Pancreas (tissue), 10 donors: ENCODE measurements at regions not wholly inside any gene's neighbourhood (a gene's known extent, or its start where the extent isn't known, plus 50 kb on each side); places are given as distances from the start of the nearest gene placed in this dataset.
"Not testable (repeated sequence)": the region's sequence is repeated elsewhere in the genome, so short reads cannot be mapped to it uniquely, and the experiment has no call there.

Source experiments
- ATAC-seq, 4 donors: fragments of 200-7000 bp; cut with Tn5 transposase; one replicate each; pipeline versions ENCODE4 v1.8.0 to v1.9.1; 2020; ENCODE audit warnings: mild to moderate bottlenecking in 4 of 4, moderate library complexity in 4 of 4
- DNase-seq, 6 donors: peaks; one replicate each; pipeline ENCODE4 v3.0.0-alpha.2; 2020
- FAIRE-seq: peaks from 2 replicates; lab custom pipeline; 2012; peaks lifted over from hg19 to GRCh38; lab: Jason Lieb, UNC
- H3K27ac ChIP-seq, 4 donors: fragments of 200-600 bp; sonication (generic); 1 replicate in 3 of 4; 2 replicates in 1 of 4; pipeline versions ENCODE4 v1.5.0 to v1.8.0; 2020
- H3K27me3 ChIP-seq, 4 donors: fragments of 200-600 bp; one replicate each; pipeline ENCODE4 v1.8.0; 2021
- H3K36me3 ChIP-seq, 3 donors: fragments of 200-600 bp; sonication (generic) in 1 of 3; one replicate each; pipeline versions ENCODE4 v1.5.0 to v1.8.0; 2020 to 2021
- H3K4me1 ChIP-seq, 3 donors: fragments of 200-600 bp; one replicate each; pipeline ENCODE4 v1.8.0; 2021
- H3K4me3 ChIP-seq, 4 donors: fragments of 200-600 bp; sonication (generic) in 2 of 4; one replicate each; pipeline versions ENCODE4 v1.5.0 to v1.8.0; 2020 to 2021
- H3K9me3 ChIP-seq, 4 donors: fragments of 200-600 bp; one replicate each; pipeline ENCODE4 v1.8.0; 2021
- CTCF ChIP-seq, 4 donors: fragments of 200-600 bp; sonication (generic) in 3 of 4; IDR thresholded peaks; one replicate each; pipeline versions ENCODE4 v1.5.0 to v1.8.0; 2021; ENCODE audit warnings: antibody characterized with exemption in 4 of 4
- WGBS, 2 donors: extraction: QIAGEN DNeasy Blood & Tissue Kit; methylation state at CpG; one replicate each; pipeline ENCODE4 v1.1.7; 2013; 5-methylcytosine and 5-hydroxymethylcytosine counted together
- intact Hi-C, 3 donors: fragments of 100-400 bp; cut with DNase I; formaldehyde crosslinking; loops; one replicate each; pipeline versions ENCODE4 v1.11.1 to v1.14.2; 2022
- donor health status: healthy with polysubstance abuse.
- donor health status: DM: no; HTN: no; CAD: no; lungs with moderate emphysema.
- donor health status: DM: no; HTN: no; CAD: no.
- donor health status: control.
- donor health status: control.
- donor health status: Bipolar disorder and iron deficiency.
- donor health status: DM: yes; HTN: yes; CAD: no.
- donor health status: DM: no; HTN: no; CAD: no.
- donor health status: DM: no; HTN: no; CAD: no.
- donor health status: DM: yes; HTN: yes; CAD: no.

DNA sequence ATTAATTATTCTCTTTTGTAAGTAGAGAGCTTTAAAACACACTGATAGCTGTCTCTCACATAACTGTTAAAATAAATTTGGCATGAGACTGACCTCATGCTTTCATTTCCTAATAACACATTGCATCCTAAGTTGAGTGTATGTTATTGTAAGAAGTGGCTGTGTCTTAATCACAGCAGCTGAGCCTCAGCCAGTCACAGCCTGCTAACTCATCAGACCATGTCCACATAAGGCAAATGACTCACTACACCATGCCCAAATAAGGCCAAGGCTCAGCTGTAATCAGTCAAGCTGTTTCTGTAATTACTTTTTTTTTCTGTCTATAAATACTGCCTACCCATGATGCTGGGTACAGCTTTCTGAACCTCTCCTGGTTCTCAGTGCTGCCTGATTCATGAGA, 860.9 kb downstream of the XPNPEP1 start:
- ATAC-seq (peak in 1 of 4 donors; percentile 38), FAIRE-seq (no peak)
- H3K27me3 ChIP-seq = no peaks in the 10 kb centered on the region

GRCh38 chr10:109055243-109055642, 868.1 kb downstream of the XPNPEP1 start:
- H3K4me3 ChIP-seq = no peak overlapping the region
- no peak overlapping the region for H3K27ac ChIP-seq
- no peaks in the 10 kb centered on the region for H3K27me3 ChIP-seq
- intact Hi-C loops = no loop called here
- WGBS, 2 donors = 76 to 87% methylated on average over 2 of the region's 2 CpGs
- H3K9me3 ChIP-seq = no peaks in the 10 kb centered on the region
- no peak for FAIRE-seq
- DNase-seq = no peak
- TF ChIP-seq CTCF (IDR thresholded peaks at IDR 0.05) = no peak
- ATAC-seq = no peak
- H3K36me3 ChIP-seq = no peaks in the 10 kb centered on the region
- H3K4me1 ChIP-seq = no peaks in the 10 kb centered on the region

More for the DNA sequence above, 860.9 kb downstream of the XPNPEP1 start:
- no peak for TF ChIP-seq CTCF (IDR thresholded peaks at IDR 0.05)
- no peaks in the 10 kb centered on the region for H3K9me3 ChIP-seq
- H3K36me3 ChIP-seq = no peaks in the 10 kb centered on the region
- no peak overlapping the region for H3K27ac ChIP-seq
- H3K4me3 ChIP-seq = no peak overlapping the region
- DNase-seq = no peak
- H3K4me1 ChIP-seq = no peaks in the 10 kb centered on the region
- intact Hi-C loops = no loop called here

DNA sequence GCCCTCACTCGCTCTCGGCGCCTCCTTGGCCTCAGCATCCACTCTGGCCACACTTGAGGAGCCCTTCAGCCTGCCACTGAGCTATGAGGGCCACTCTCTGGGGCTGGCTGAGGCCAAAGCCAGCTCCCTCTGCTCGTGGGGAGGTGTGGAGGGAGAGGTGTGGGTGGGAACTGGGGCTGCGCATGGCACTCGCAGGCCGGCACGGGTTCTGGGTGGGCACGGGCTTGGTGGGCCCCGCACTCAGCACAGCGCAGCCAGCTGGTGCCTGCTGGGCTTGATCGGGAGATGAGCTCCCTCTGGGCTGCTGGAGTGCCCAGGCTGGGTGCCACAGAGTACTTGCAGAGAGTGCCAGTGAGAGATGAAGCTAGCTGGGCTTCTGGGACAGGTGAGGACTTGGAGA, 875.5 kb downstream of the XPNPEP1 start:
- Histone ChIP-seq H3K36me3 (no peaks in the 10 kb centered on the region), H3K4me3 (no peak overlapping the region), H3K27ac (no peak overlapping the region), H3K9me3 (no peaks in the 10 kb centered on the region), H3K27me3 (no peaks in the 10 kb centered on the region), H3K4me1 (no peaks in the 10 kb centered on the region)
- intact Hi-C loops = no loop called here
- 94% methylated on average over 12 of the region's 12 CpGs for WGBS, 2 donors
- no peak for ATAC-seq
- peak in 1 of 6 donors; percentile 40 for DNase-seq
- TF ChIP-seq CTCF (IDR thresholded peaks at IDR 0.05) = no peak
- FAIRE-seq = no peak

DNA sequence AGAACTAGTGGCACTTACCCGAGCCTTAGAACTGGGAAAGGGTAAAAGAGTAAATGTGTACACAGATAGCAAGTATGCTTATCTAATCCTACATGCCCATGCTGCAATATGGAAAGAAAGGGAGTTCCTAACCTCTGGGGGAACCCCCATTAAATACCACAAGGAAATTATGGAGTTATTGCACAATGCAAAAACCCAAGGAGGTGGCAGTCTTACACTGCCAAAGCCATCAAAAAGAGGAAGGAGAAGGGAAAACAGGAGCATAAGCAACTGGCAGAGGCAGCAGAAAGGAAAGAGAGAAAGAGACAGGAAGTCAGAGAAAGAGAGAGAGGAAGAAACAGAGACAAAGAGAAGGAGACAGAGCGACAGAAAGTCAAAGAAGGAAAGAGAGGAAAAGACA, 876.9 kb downstream of the XPNPEP1 start:
- H3K4me1 ChIP-seq, H3K36me3 ChIP-seq, intact Hi-C loops, ATAC-seq, H3K4me3 ChIP-seq, H3K27me3 ChIP-seq, DNase-seq, H3K9me3 ChIP-seq, H3K27ac ChIP-seq, FAIRE-seq: not testable (repeated sequence)
- 72 to 80% methylated on average over 2 of the region's 2 CpGs for WGBS, 2 donors

DNA sequence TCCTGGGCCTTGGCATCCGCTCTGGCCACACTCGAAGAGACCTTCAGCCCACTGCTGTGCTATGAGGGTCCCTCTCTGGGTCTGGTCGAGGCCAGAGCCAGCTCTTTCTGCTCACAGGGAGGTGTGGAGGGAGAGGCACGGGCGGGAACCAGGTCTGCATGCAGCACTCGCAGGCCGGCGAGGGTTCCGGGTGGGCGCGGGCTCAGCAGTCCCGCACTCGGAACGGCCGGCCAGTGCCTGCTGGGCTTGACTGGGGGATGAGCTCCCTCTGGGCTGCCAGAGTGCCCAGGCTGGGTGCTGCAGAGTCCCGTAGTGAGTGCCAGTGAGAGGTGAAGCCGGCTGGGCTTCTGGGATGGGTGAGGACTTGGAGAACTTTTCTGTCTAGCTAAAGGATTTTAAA, 882.7 kb downstream of the XPNPEP1 start:
- FAIRE-seq (no peak), ATAC-seq (no peak), DNase-seq (peak in 2 of 6 donors; percentile 9 to 55)
- Histone ChIP-seq H3K27me3 (no peaks in the 10 kb centered on the region), H3K4me1 (no peaks in the 10 kb centered on the region), H3K4me3 (no peak overlapping the region), H3K27ac (no peak overlapping the region), H3K36me3 (no peaks in the 10 kb centered on the region), H3K9me3 (no peaks in the 10 kb centered on the region)
- TF ChIP-seq CTCF (IDR thresholded peaks at IDR 0.05) = no peak
- 92 to 93% methylated on average over 17 of the region's 17 CpGs for WGBS, 2 donors
- intact Hi-C loops = no loop called here

DNA sequence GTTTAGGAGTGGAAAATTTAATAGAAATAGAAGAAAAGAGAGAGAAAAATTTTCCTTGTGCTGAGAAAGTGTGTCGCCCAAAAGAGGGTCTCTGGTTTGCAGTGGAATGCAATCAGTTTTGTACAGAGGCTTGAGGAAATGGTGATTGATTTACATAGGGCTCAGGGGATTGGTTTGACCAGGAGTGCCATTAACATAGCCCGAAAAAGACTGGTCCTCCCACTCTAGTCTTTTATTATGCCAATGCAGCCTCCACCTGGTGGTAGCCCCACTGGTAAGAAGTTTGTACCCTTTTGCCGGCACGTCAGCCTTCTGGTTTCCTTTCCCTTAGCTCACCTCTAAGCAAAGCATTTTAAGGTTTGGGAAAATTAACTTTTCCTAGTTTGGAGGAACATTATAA, 885.3 kb downstream of the XPNPEP1 start:
- Histone ChIP-seq H3K27ac (no peak overlapping the region), H3K27me3 (no peaks in the 10 kb centered on the region)

More for the DNA sequence above, 885.3 kb downstream of the XPNPEP1 start:
- Histone ChIP-seq H3K9me3 (no peaks in the 10 kb centered on the region), H3K36me3 (no peaks in the 10 kb centered on the region), H3K4me3 (no peak overlapping the region), H3K4me1 (no peaks in the 10 kb centered on the region)
- WGBS, 2 donors = 80 to 83% methylated on average over 4 of the region's 4 CpGs
- DNase-seq (no peak), FAIRE-seq (no peak), ATAC-seq (no peak)
- TF ChIP-seq CTCF (IDR thresholded peaks at IDR 0.05) = no peak
- intact Hi-C loops = no loop called here
